ENCODE measurements at regions not wholly inside any gene's neighbourhood (a gene's known extent, or its start where the extent isn't known, plus 50 kb on each side); places are given as distances from the start of the nearest gene placed in this dataset.

DNA sequence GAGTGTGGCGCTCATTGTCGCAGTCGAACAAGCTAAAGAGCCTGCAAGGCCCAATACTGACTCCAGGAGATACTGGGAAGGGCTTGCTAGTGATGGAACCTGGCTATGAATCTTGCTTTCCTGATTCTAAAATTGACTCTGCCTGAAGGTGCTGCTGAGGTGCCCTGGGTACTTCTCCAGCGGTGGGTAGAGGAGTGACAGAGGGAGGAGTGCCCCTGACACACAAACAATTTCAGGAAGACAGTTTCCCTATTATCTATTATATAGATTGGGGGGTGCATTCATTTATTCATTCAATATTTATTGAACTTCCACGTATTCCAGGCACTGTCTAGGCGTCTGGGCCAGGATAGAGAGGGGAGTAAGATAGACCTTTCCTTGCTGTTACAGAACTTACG lies 339.2 kb upstream of the GATB start:
- TF ChIP-seq CTCF (IDR thresholded peaks at IDR 0.05) (no peak), POLR2AphosphoS5 (IDR thresholded peaks at IDR 0.05; ENCODE audit: insufficient read depth in 1 of 2, low read depth in 1 of 2) (no peak)

All from vagina (tissue), 2 donors.